ENCODE measurements at regions not wholly inside any gene's neighbourhood (a gene's known extent, or its start where the extent isn't known, plus 50 kb on each side); places are given as distances from the start of the nearest gene placed in this dataset.

GRCh38 chr11:15880291-15880690 lies 476.1 kb downstream of the SOX6 start:
- H3K4me1 ChIP-seq (ENCODE audit: insufficient read depth, low read length, poor library complexity, severe bottlenecking), result no peaks in the 10 kb centered on the region
- no peaks in the 10 kb centered on the region for H4K20me1 ChIP-seq (ENCODE audit: insufficient read depth, low read length, poor library complexity, severe bottlenecking)
- TF ChIP-seq EZH2phosphoT487 (IDR thresholded peaks at IDR 0.05; ENCODE audit: borderline replicate concordance) (no peak), CTCF (conservative IDR thresholded peaks at IDR 0.05; ENCODE audit: low read length) (no peak)
- no peaks in the 10 kb centered on the region for H3F3A ChIP-seq (ENCODE audit: low read depth)
- no peaks in the 10 kb centered on the region for H3K27me3 ChIP-seq (ENCODE audit: insufficient read depth, low read length, poor library complexity, severe bottlenecking)
- H2AFZ ChIP-seq (ENCODE audit: low read length), result no peak overlapping the region
- H3K9ac ChIP-seq (ENCODE audit: low read depth, low read length, poor library complexity, severe bottlenecking), result no peak overlapping the region
- no peaks in the 10 kb centered on the region for H3K79me2 ChIP-seq (ENCODE audit: insufficient read depth, low read length)
- no peak overlapping the region for H3K4me3 ChIP-seq (ENCODE audit: low read length, poor library complexity, severe bottlenecking)
- no peaks in the 10 kb centered on the region for H3K9me2 ChIP-seq (replicated peaks; ENCODE audit: low read depth, low read length)
- no peak overlapping the region for H3K4me2 ChIP-seq (ENCODE audit: low read depth, low read length, poor library complexity, severe bottlenecking)
- H3K36me3 ChIP-seq (ENCODE audit: insufficient read depth, low read length), result no peaks in the 10 kb centered on the region
- no peaks in the 10 kb centered on the region for H3K9me3 ChIP-seq (ENCODE audit: insufficient read depth, low read depth, low read length)

- H3K4me3 ChIP-seq (ENCODE audit: low read length, poor library complexity, severe bottlenecking), result no peak overlapping the region
- H3F3A ChIP-seq (ENCODE audit: low read depth), result no peaks in the 10 kb centered on the region
- no peaks in the 10 kb centered on the region for H3K27me3 ChIP-seq (ENCODE audit: insufficient read depth, low read length, poor library complexity, severe bottlenecking)
- no peak overlapping the region for H3K9ac ChIP-seq (ENCODE audit: low read depth, low read length, poor library complexity, severe bottlenecking)
- H3K36me3 ChIP-seq (ENCODE audit: insufficient read depth, low read length), result no peaks in the 10 kb centered on the region
- no peak overlapping the region for H2AFZ ChIP-seq (ENCODE audit: low read length)
- H3K79me2 ChIP-seq (ENCODE audit: insufficient read depth, low read length), result no peaks in the 10 kb centered on the region
- no peak overlapping the region for H3K4me2 ChIP-seq (ENCODE audit: low read depth, low read length, poor library complexity, severe bottlenecking)
- no peak for TF ChIP-seq CTCF (conservative IDR thresholded peaks at IDR 0.05; ENCODE audit: low read length)
- no peak for TF ChIP-seq EZH2phosphoT487 (IDR thresholded peaks at IDR 0.05; ENCODE audit: borderline replicate concordance)
- no peaks in the 10 kb centered on the region for H3K9me2 ChIP-seq (replicated peaks; ENCODE audit: low read depth, low read length)
- no peaks in the 10 kb centered on the region for H3K4me1 ChIP-seq (ENCODE audit: insufficient read depth, low read length, poor library complexity, severe bottlenecking)
- H3K9me3 ChIP-seq (ENCODE audit: insufficient read depth, low read depth, low read length), result no peaks in the 10 kb centered on the region
- H4K20me1 ChIP-seq (ENCODE audit: insufficient read depth, low read length, poor library complexity, severe bottlenecking), result no peaks in the 10 kb centered on the region
Observed at GRCh38 chr11:15882876-15883454, 473.4 kb downstream of the SOX6 start.

- no peaks in the 10 kb centered on the region for H3K9me3 ChIP-seq (ENCODE audit: insufficient read depth, low read depth, low read length)
- no peaks in the 10 kb centered on the region for H3K36me3 ChIP-seq (ENCODE audit: insufficient read depth, low read length)
- H3K9ac ChIP-seq (ENCODE audit: low read depth, low read length, poor library complexity, severe bottlenecking), result no peak overlapping the region
- H3F3A ChIP-seq (ENCODE audit: low read depth), result no peaks in the 10 kb centered on the region
- no peaks in the 10 kb centered on the region for H4K20me1 ChIP-seq (ENCODE audit: insufficient read depth, low read length, poor library complexity, severe bottlenecking)
- TF ChIP-seq CTCF (conservative IDR thresholded peaks at IDR 0.05; ENCODE audit: low read length) (no peak), EZH2phosphoT487 (IDR thresholded peaks at IDR 0.05; ENCODE audit: borderline replicate concordance) (no peak)
- H3K4me3 ChIP-seq (ENCODE audit: low read length, poor library complexity, severe bottlenecking), result no peak overlapping the region
- H3K27me3 ChIP-seq (ENCODE audit: insufficient read depth, low read length, poor library complexity, severe bottlenecking), result no peaks in the 10 kb centered on the region
- no peaks in the 10 kb centered on the region for H3K9me2 ChIP-seq (replicated peaks; ENCODE audit: low read depth, low read length)
- H3K4me1 ChIP-seq (ENCODE audit: insufficient read depth, low read length, poor library complexity, severe bottlenecking), result no peaks in the 10 kb centered on the region
- H3K79me2 ChIP-seq (ENCODE audit: insufficient read depth, low read length), result no peaks in the 10 kb centered on the region
- H2AFZ ChIP-seq (ENCODE audit: low read length), result no peak overlapping the region
- H3K4me2 ChIP-seq (ENCODE audit: low read depth, low read length, poor library complexity, severe bottlenecking), result no peak overlapping the region
Observed at GRCh38 chr11:15883455-15883920, 472.9 kb downstream of the SOX6 start.
